ENCODE measurements at regions not wholly inside any gene's neighbourhood (a gene's known extent, or its start where the extent isn't known, plus 50 kb on each side); places are given as distances from the start of the nearest gene placed in this dataset.

DNA sequence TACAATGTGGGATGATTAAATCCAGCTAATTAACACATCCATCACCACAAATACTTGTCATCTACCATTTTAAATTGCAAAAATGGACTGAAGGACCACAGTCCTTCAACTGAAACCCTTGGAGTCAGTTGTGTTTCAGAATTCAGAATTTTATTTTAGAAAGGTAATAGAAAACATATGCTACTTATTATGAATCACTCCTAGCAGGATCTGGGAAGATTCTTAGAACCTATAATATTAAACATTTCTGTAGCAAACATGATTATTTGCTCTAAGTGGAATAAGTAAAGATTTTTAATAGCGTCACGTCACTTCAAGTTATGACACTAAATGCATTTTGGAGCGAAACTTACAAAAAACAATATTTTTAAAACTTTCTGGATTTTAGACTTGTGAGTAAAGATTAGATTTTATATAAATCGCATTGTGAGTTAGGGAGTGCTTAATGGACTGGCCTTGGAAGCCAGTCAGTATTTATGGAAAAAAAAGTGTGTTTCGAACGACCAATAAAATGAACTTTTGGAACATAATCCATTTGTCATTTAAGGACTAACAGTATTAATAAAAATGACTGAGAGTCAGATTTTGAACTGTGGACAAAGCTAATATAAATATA is 71.8 kb upstream of the PHACTR2 start:
- no peak for DNase-seq
- no peak overlapping the region for H3K4me3 ChIP-seq (ENCODE audit: insufficient read depth, low read depth, low read length)
- H3K36me3 ChIP-seq (replicated peaks; ENCODE audit: control insufficient read depth, insufficient read depth, low read length): no peaks in the 10 kb centered on the region
- no peaks in the 10 kb centered on the region for H3K27me3 ChIP-seq (ENCODE audit: control insufficient read depth, insufficient read depth, low read length)

DNA sequence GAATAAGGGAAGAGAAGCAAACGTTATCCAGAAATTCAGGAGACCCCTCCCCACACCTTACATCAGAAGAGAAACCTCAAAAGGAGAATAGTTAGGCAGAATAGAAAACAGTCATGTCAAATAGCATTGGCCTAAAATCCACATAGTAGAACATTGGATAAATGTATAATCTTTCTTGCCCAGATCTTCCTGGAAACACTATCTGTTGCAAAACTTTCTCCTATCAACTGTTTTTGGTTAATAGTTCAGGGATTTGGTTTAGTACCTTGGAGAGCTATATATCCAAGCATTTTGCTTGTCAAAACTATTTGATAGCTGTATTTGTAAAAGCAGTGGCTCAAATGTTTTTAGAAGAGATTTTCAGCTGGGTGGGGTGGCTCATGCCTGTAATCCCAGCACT is 74.3 kb upstream of the PHACTR2 start:
- H3K27me3 ChIP-seq (ENCODE audit: control insufficient read depth, insufficient read depth, low read length): no peaks in the 10 kb centered on the region
- DNase-seq: no peak
- H3K36me3 ChIP-seq (replicated peaks; ENCODE audit: control insufficient read depth, insufficient read depth, low read length): no peaks in the 10 kb centered on the region
- H3K4me3 ChIP-seq (ENCODE audit: insufficient read depth, low read depth, low read length): no peak overlapping the region

DNA sequence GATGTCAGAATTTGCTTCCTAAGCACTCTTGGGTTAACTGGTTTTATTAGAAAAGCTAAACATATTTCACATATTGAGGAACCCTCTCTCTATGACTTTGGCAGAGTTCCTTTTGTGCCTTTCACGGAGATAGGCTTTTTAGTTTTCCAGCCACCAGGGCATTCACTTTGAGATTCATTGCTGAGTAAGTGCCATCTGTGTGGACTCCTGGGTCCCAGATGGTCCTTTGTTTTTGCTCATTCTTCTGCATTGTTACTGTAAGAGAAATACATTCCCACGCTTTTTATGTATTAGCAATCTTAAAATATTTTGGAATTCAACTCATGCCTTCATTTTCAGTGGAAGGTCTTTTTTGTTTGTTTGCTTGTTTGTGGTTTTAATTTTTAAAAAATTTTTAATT is 76.3 kb upstream of the PHACTR2 start:
- H3K27me3 ChIP-seq (ENCODE audit: control insufficient read depth, insufficient read depth, low read length): no peaks in the 10 kb centered on the region
- H3K4me3 ChIP-seq (ENCODE audit: insufficient read depth, low read depth, low read length): no peak overlapping the region
- no peaks in the 10 kb centered on the region for H3K36me3 ChIP-seq (replicated peaks; ENCODE audit: control insufficient read depth, insufficient read depth, low read length)
- no peak for DNase-seq

DNA sequence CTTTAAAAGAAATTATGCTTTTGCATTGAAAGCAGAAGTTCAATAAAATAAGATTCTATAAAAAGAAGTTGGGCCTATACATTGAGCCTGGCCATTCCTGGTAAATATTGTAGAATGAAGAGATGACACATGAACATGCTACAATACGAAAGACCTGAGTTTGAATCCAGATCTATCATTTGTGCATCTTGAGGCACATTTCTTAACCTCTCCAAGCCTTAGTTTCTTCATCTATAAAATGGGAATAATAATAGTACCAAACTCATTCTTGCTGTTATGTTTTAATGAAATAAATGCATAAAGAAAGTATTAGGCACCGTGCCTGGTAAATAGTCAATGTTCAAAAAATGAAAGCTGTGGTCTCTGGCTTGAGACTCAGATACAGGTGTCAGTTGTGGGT is 76.9 kb upstream of the PHACTR2 start:
- Histone ChIP-seq H3K27me3 (ENCODE audit: control insufficient read depth, insufficient read depth, low read length) (no peaks in the 10 kb centered on the region), H3K4me3 (ENCODE audit: insufficient read depth, low read depth, low read length) (no peak overlapping the region)

DNA sequence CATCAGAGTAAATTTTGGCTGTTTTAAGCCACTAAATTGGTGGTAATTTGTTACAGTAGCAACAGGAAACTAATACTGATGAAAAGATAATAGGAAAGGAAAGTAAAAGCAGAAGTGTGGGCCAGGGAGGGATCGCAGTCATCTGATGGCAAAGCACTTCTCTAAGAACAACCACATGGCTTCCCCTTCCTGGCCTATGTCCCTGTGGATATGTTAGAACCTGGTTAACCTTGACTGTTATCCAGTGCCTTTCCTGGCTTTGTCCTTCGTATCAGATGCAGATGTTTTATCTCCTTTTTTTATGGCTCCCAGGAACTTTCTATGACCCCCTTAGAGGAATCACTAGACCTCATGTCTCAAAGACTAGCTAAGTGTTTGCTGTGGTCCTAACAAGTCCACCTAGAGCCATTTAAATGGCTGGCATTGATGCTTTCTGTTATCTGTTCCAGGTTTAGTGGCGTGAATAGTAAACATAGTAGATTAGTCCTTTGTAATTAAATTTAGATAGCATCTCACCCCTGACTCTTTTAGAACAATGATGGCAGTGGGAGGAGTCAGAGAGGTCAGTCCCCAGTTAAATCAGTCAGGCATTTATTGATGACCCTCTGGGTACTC is 79.2 kb upstream of the PHACTR2 start:
- DNase-seq: no peak
- H3K36me3 ChIP-seq (replicated peaks; ENCODE audit: control insufficient read depth, insufficient read depth, low read length): no peaks in the 10 kb centered on the region
- H3K4me3 ChIP-seq (ENCODE audit: insufficient read depth, low read depth, low read length): no peak overlapping the region
- H3K27me3 ChIP-seq (ENCODE audit: control insufficient read depth, insufficient read depth, low read length): no peaks in the 10 kb centered on the region

More for the DNA sequence above, 76.9 kb upstream of the PHACTR2 start:
- no peaks in the 10 kb centered on the region for H3K36me3 ChIP-seq (replicated peaks; ENCODE audit: control insufficient read depth, insufficient read depth, low read length)
- no peak for DNase-seq

DNA sequence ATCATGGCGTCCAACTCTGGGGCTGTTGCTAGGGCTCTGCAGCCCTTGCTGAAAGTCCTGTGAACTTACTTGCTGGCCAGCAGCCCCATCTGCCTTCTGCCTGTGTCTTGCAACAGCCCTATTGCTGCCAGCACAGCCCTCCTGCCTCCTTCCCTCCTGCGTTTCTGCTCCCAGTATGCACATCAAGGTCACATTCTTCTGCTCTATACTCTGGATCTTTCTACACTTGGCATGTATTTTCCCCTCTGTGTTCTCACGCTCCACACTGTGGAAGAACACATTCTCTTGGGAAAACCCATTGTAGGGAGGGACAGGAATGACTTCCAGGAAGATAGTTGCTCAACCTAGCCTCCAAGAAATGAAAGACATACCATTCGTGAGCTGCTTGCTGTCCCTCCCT is 80.9 kb upstream of the PHACTR2 start:
- no peak for DNase-seq
- Histone ChIP-seq H3K36me3 (replicated peaks; ENCODE audit: control insufficient read depth, insufficient read depth, low read length) (no peaks in the 10 kb centered on the region), H3K27me3 (ENCODE audit: control insufficient read depth, insufficient read depth, low read length) (no peaks in the 10 kb centered on the region), H3K4me3 (ENCODE audit: insufficient read depth, low read depth, low read length) (no peak overlapping the region)

DNA sequence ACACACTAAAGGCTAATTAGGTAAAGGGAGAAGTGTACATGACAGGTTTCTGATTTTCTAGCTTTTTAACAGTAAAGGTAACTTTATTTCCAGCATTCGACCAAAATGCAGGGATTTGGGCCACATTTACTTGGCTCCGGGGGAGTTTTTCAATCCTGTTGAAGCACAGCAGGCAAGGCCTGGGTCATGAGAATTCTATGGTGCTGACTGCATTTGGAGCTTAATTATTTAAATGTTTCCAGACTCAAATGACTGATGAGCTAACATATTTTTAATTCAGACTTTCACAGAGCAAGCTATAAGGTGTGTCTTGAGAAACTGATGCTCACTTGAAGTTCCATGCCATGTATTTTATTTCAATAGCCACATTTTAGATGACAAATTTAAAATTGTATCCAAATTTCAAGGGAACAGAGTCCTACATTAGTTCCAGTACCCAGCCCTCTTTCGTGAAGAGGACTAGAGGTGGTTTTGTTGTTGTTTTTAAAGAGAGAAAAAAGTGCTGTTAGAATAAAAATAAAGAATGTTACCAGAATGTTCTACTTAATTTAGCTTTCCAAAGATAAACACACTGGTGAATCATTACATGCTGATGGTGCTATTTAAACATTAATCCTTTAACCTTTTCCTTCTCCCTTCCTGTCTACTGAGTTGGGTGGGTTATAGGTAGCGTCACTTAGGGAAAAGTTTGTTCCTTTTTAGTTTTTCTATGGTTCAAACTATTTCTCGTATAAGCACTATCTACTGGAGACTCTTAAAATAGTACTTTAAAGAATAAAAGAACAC is 82.3 kb upstream of the PHACTR2 start:
- H3K36me3 ChIP-seq (replicated peaks; ENCODE audit: control insufficient read depth, insufficient read depth, low read length): no peaks in the 10 kb centered on the region
- DNase-seq: no peak
- no peaks in the 10 kb centered on the region for H3K27me3 ChIP-seq (ENCODE audit: control insufficient read depth, insufficient read depth, low read length)
- H3K4me3 ChIP-seq (ENCODE audit: insufficient read depth, low read depth, low read length): no peak overlapping the region

DNA sequence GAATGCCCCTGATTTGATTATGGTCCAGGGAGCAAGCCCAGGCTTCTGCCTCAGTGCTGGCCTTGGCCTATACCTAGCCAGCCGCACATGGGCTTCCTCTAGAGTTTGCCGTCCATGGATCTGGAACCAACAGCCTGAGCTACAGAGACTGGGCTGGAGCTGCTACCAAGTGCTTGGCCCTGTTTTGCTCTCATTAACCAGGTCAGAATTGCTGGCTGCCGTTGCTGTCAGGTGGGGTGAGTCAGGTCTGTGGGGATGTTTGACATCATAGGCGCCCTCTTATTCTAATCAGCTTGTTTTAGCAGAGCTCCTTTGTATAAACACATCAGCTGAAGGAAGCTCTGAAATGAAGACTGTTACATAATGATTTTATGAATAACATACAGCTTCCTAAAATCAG is 83.1 kb upstream of the PHACTR2 start:
- Histone ChIP-seq H3K27me3 (ENCODE audit: control insufficient read depth, insufficient read depth, low read length) (no peaks in the 10 kb centered on the region), H3K4me3 (ENCODE audit: insufficient read depth, low read depth, low read length) (no peak overlapping the region), H3K36me3 (replicated peaks; ENCODE audit: control insufficient read depth, insufficient read depth, low read length) (no peaks in the 10 kb centered on the region)
- no peak for DNase-seq

DNA sequence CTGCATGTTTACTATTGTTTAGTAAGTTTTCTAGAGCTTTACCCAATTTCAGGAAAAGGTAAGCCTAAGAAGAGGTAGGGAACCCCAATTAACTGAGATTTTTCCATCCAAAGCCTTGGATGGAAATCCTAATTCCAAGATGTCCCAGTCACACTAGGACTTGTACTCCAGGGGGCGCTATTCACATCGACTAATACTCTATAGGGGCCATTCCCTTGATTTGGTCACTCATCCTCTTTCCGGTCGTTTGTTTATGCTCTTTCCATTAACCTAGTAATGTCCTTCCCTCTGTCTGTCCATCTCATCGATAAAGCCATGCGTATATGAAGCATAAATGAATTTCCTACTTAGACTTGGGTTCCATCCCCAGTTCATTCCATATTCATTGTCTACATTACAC is 80.8 kb upstream of the FUCA2 start:
- H3K27me3 ChIP-seq (ENCODE audit: control insufficient read depth, insufficient read depth, low read length): no peaks in the 10 kb centered on the region
- no peaks in the 10 kb centered on the region for H3K36me3 ChIP-seq (replicated peaks; ENCODE audit: control insufficient read depth, insufficient read depth, low read length)
- H3K4me3 ChIP-seq (ENCODE audit: insufficient read depth, low read depth, low read length): no peak overlapping the region
- peak; percentile 55 for DNase-seq

DNA sequence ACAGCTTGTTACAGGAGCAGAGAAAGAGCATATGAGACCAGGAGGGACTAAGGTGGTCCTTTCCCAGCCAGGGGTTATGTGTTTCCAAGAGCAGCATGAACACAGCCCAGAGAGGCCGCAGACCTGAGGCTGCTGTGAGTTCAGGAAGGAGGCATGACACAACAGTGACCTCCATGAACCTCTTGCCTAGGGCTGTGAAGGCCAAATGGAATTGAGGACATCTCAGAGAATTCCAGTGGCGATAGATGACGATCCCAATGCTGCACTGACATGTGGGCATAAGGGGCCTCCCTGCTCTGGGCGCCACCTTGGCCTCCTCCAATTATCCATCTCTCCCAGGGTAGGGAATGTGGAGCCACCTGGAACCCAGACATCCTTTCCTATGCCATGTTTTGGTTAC is 79.9 kb upstream of the FUCA2 start:
- Histone ChIP-seq H3K36me3 (replicated peaks; ENCODE audit: control insufficient read depth, insufficient read depth, low read length) (no peaks in the 10 kb centered on the region), H3K27me3 (ENCODE audit: control insufficient read depth, insufficient read depth, low read length) (no peaks in the 10 kb centered on the region), H3K4me3 (ENCODE audit: insufficient read depth, low read depth, low read length) (no peak overlapping the region)
- no peak for DNase-seq

DNA sequence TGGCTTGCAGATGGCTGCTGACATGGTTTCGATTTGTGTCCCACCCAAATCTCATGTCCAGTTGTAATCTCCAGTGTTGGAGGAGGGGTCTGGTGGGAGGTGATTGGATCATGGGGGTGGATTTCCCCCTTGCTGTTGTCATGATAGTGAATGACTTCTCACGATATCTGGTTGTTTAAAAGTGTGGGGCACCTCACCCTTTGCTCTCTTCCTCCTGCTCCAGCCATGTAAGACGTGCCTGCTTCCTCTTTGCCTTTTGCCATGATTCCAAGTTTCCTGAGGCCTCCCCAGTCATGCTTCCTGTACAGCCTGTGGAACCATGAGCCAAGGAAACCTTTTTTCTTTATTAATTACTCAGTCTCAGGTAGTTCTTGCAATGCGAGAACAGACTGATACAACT is 77.6 kb upstream of the FUCA2 start:
- no peaks in the 10 kb centered on the region for H3K27me3 ChIP-seq (ENCODE audit: control insufficient read depth, insufficient read depth, low read length)

DNA sequence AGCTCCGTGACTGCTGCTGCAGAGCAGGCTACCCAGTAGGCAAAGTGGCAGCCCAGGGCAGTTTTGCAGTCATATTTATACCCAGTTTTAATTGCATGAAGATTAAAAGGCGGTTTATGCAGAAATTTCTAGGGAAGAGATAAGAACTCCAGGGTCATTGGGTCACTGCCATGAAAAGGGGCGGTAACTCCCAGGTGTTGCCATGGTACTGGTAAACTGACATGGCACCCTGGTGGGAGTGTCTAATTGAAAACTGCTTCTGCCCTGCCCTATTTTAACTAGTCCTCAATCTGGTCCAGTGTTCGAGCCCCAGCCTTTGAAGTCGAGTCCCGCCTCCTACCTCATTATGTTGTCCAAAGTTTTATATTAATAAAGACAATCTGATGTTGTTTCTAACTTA is 75.0 kb upstream of the FUCA2 start:
- H3K36me3 ChIP-seq (replicated peaks; ENCODE audit: control insufficient read depth, insufficient read depth, low read length): no peaks in the 10 kb centered on the region
- H3K4me3 ChIP-seq (ENCODE audit: insufficient read depth, low read depth, low read length): no peak overlapping the region
- DNase-seq: no peak
- H3K27me3 ChIP-seq (ENCODE audit: control insufficient read depth, insufficient read depth, low read length): no peaks in the 10 kb centered on the region

More for the DNA sequence above, 77.6 kb upstream of the FUCA2 start:
- no peak for DNase-seq
- Histone ChIP-seq H3K4me3 (ENCODE audit: insufficient read depth, low read depth, low read length) (no peak overlapping the region), H3K36me3 (replicated peaks; ENCODE audit: control insufficient read depth, insufficient read depth, low read length) (no peaks in the 10 kb centered on the region)

DNA sequence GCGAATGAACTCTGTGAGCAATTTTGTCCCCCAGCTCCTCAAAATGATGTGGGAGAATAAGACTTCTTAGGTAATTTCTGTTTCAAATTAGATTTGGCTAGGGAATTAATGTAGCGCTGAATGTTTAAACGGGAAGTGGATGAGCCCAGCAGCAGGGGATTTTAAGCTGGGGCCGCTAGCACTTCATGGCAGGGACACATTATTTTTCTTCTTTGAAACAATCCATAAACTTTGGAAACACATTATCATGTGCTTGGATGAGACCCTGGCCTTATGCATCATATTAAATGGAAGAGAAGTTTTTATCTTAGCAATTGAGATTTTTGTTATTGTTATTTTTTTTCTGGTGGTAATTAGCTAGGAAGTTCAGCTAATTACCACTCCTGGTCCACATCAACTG is 74.2 kb upstream of the FUCA2 start:
- H3K4me3 ChIP-seq (ENCODE audit: insufficient read depth, low read depth, low read length): no peak overlapping the region
- DNase-seq: no peak
- no peaks in the 10 kb centered on the region for H3K27me3 ChIP-seq (ENCODE audit: control insufficient read depth, insufficient read depth, low read length)
- no peaks in the 10 kb centered on the region for H3K36me3 ChIP-seq (replicated peaks; ENCODE audit: control insufficient read depth, insufficient read depth, low read length)

DNA sequence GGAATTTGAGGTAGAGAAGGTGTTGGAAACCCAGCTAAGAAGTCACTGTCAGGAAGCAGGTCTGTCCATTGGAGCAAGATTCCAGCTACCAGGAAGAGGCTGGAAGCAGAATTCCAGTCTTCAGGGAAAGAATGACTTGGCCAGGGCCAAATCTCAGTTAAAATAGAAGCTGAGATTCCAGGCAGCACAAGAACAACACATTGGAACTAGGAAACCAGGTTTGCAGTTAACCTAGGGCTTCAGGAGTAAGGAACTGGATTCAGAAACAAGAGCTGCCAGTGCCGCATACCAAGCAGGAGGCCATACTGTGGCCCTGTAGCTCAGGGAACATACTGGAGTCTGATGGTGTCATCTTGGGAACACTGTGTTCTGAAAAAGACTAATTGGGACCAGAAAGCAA is 73.7 kb upstream of the FUCA2 start:
- DNase-seq: no peak
- no peaks in the 10 kb centered on the region for H3K36me3 ChIP-seq (replicated peaks; ENCODE audit: control insufficient read depth, insufficient read depth, low read length)
- H3K4me3 ChIP-seq (ENCODE audit: insufficient read depth, low read depth, low read length): no peak overlapping the region
- H3K27me3 ChIP-seq (ENCODE audit: control insufficient read depth, insufficient read depth, low read length): no peaks in the 10 kb centered on the region

DNA sequence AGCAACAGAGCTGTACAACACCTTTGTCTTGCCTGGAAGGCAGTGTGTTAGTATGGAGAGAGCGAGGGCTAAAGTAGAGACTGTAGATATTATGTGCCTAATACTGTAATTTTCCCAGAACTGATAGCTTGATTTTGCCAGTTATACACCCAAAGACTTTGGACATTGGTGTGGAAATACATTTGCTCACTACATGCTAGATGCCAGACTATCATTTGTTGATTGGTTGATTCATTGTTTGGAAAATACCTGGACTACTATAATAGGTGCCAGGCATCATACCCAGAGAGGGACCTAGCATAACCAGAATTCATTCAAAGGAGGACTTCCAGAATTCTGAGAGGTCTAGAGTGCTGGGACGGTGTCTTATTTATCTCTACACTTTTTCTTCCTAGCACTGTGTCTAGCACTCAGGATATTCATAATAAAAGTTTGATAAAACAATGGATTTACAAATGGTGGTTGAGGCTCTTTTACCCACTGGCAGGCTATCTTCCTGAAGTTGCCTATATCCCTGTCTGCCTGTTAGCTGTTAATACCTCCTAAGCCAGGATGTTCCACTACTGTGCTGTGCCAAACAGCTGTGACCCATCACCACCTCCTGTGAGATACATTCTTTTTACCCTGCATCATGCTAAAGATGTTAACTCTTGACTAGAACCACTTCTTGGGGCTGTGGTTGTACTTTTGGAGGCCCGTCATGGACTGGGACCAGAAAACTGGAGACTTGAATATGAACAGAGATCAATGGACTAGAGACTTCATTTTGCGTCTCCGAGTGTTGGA is 72.2 kb upstream of the FUCA2 start:
- DNase-seq: no peak
- Histone ChIP-seq H3K4me3 (ENCODE audit: insufficient read depth, low read depth, low read length) (no peak overlapping the region), H3K36me3 (replicated peaks; ENCODE audit: control insufficient read depth, insufficient read depth, low read length) (no peaks in the 10 kb centered on the region), H3K27me3 (ENCODE audit: control insufficient read depth, insufficient read depth, low read length) (no peaks in the 10 kb centered on the region)
